ENCODE measurements at regions not wholly inside any gene's neighbourhood (a gene's known extent, or its start where the extent isn't known, plus 50 kb on each side); places are given as distances from the start of the nearest gene placed in this dataset.
"Not testable (repeated sequence)": the region's sequence is repeated elsewhere in the genome, so short reads cannot be mapped to it uniquely, and the experiment has no call there.

DNA sequence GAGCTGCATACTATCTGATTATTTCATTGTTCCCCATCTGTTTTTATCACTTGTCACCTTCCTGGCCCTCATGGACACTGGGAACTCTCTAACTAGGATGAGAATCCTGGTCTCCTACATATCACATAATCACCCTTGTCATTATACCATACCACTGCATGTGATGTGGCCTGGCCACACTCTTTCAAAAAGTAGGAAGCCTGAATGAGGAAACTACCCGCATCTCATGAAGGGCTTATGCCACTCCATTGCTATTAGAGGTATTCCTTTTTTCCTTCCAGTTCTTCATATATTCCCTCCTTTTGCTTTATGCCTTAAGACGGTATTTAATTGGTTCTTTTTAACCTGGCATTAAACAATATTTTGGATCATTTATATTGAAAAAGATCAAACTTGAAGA, 1341.4 kb upstream of the NUDT12 start:
- H3K27me3 ChIP-seq (replicated peaks; ENCODE audit: insufficient read depth), result no peaks in the 10 kb centered on the region
- no peaks in the 10 kb centered on the region for H3K9me3 ChIP-seq
- 67% methylated on average over 2 of the region's 2 CpGs for WGBS
- H3K36me3 ChIP-seq, result no peaks in the 10 kb centered on the region
- H3K4me1 ChIP-seq (replicated peaks), result no peaks in the 10 kb centered on the region
- no peak for DNase-seq (ENCODE audit: low spot score)
- no peak overlapping the region for H3K4me3 ChIP-seq
- H3K27ac ChIP-seq, result no peak overlapping the region
- TF ChIP-seq POLR2AphosphoS5 (IDR thresholded peaks at IDR 0.05) (no peak), POLR2A (IDR thresholded peaks at IDR 0.05) (no peak)
- TF ChIP-seq, protein P1, sequence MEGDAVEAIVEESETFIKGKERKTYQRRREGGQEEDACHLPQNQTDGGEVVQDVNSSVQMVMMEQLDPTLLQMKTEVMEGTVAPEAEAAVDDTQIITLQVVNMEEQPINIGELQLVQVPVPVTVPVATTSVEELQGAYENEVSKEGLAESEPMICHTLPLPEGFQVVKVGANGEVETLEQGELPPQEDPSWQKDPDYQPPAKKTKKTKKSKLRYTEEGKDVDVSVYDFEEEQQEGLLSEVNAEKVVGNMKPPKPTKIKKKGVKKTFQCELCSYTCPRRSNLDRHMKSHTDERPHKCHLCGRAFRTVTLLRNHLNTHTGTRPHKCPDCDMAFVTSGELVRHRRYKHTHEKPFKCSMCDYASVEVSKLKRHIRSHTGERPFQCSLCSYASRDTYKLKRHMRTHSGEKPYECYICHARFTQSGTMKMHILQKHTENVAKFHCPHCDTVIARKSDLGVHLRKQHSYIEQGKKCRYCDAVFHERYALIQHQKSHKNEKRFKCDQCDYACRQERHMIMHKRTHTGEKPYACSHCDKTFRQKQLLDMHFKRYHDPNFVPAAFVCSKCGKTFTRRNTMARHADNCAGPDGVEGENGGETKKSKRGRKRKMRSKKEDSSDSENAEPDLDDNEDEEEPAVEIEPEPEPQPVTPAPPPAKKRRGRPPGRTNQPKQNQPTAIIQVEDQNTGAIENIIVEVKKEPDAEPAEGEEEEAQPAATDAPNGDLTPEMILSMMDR (IDR thresholded peaks at IDR 0.05), result no peak
- intact Hi-C loops (cut with DNase I), result no loop called here

DNA sequence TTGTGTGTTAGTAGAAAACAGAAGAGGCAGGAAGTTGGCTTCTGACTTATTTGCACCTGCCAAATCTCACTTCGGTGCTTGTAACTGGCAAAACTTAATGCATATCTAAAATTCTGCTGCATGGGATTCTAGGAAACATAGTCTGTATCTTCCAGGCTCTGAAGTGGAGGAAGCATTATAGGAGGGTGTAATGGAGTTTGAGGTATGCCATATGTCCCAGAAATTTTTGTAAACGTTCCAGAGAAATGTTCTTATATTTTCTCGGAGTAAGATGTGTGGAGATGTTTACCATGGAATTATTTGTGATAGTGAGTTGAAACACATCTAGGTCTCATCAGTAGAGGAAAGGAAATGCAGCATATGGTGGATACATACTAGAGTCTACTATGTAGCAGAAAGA, 1329.0 kb upstream of the NUDT12 start:
- DNase-seq (ENCODE audit: low spot score), result no peak
- Histone ChIP-seq H3K4me3 (no peak overlapping the region), H3K4me1 (replicated peaks) (no peaks in the 10 kb centered on the region), H3K9me3 (no peaks in the 10 kb centered on the region), H3K27ac (no peak overlapping the region), H3K36me3 (no peaks in the 10 kb centered on the region), H3K27me3 (replicated peaks; ENCODE audit: insufficient read depth) (no peaks in the 10 kb centered on the region)
- intact Hi-C loops (cut with DNase I), result no loop called here
- no peak for TF ChIP-seq POLR2A (IDR thresholded peaks at IDR 0.05)
- TF ChIP-seq POLR2AphosphoS5 (IDR thresholded peaks at IDR 0.05), result no peak
- TF ChIP-seq, protein P1 (IDR thresholded peaks at IDR 0.05), result no peak
- WGBS, result 45% methylated on average over 3 of the region's 3 CpGs

DNA sequence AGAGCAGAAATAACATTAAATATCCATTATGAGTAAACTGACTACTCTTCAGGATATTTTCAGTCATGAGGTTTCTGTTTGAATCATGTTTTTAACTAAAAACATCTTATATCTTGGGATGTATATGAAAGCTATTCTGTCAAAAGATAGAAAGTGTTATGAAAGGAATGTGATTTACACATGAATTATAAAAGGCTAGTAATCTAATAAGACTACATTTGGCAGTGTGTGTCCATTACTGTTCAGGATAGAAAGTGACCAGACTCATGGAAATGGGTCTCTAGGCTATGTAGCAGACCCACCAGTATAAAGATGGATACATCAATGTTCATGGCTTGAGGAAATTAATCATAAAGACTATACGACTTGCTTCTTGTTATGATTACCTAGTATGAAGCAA, 1328.2 kb upstream of the NUDT12 start:
- Histone ChIP-seq H3K36me3 (no peaks in the 10 kb centered on the region), H3K4me3 (no peak overlapping the region), H3K27ac (no peak overlapping the region), H3K9me3 (no peaks in the 10 kb centered on the region), H3K27me3 (replicated peaks; ENCODE audit: insufficient read depth) (no peaks in the 10 kb centered on the region), H3K4me1 (replicated peaks) (no peaks in the 10 kb centered on the region)
- intact Hi-C loops (cut with DNase I), result no loop called here
- DNase-seq (ENCODE audit: low spot score), result no peak
- 85% methylated on average over 1 of the region's 1 CpG for WGBS
- TF ChIP-seq POLR2AphosphoS5 (IDR thresholded peaks at IDR 0.05) (no peak), POLR2A (IDR thresholded peaks at IDR 0.05) (no peak)
- TF ChIP-seq, protein P1 (IDR thresholded peaks at IDR 0.05), result no peak

DNA sequence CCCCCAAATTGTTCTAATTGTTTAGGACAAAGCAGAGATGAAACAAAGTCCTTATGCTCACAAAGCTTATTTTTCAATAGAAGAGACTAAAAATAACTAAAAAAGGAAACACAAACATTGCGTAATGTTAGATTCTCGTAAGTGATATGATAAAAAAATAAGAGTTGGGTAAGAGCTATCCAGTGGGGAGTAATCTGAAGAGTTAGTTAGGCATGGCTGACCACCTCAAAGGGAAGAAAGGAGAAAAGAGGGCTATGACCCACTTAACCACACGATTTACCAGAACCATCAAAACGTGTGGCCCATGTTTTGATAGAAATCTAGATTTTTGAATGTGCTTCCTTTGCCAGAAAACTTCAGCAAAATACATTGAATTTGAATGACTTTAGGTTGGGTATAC, 1296.8 kb upstream of the NUDT12 start:
- Histone ChIP-seq H3K27ac (no peak overlapping the region), H3K36me3 (no peaks in the 10 kb centered on the region), H3K4me1 (replicated peaks) (no peaks in the 10 kb centered on the region), H3K4me3 (no peak overlapping the region), H3K27me3 (replicated peaks; ENCODE audit: insufficient read depth) (no peaks in the 10 kb centered on the region), H3K9me3 (no peaks in the 10 kb centered on the region)
- intact Hi-C loops (cut with DNase I), result no loop called here
- no peak for DNase-seq (ENCODE audit: low spot score)
- TF ChIP-seq, protein P1 (IDR thresholded peaks at IDR 0.05), result no peak
- TF ChIP-seq POLR2AphosphoS5 (IDR thresholded peaks at IDR 0.05) (no peak), POLR2A (IDR thresholded peaks at IDR 0.05) (no peak)
- WGBS, result 68% methylated on average over 4 of the region's 4 CpGs

DNA sequence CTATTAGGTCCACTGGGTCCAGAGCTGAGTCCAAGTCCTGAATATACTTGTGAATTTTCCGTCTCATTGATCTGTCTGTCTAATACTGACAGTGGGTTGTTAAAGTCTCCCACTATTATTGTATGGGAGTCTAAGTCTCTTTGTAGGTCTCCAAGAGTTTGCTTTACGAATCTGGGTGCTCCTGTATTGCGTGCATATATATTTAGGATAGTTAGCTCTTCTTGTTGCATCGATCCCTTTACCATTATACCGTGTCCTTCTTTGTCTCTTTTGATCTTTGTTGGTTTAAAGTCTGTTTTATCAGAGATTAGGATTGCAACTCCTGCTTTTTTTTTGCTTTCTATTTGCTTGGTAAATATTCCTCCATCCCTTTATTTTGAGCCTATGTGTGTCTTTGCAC, 1289.5 kb upstream of the NUDT12 start:
- H3K27ac ChIP-seq; H3K4me1 ChIP-seq (replicated peaks); H3K27me3 ChIP-seq (replicated peaks; ENCODE audit: insufficient read depth); H3K36me3 ChIP-seq; H3K4me3 ChIP-seq; intact Hi-C loops (cut with DNase I); DNase-seq (ENCODE audit: low spot score); H3K9me3 ChIP-seq: not testable (repeated sequence)
- 84% methylated on average over 5 of the region's 5 CpGs for WGBS
